ENCODE measurements at regions not wholly inside any gene's neighbourhood (a gene's known extent, or its start where the extent isn't known, plus 50 kb on each side); places are given as distances from the start of the nearest gene placed in this dataset.

DNA sequence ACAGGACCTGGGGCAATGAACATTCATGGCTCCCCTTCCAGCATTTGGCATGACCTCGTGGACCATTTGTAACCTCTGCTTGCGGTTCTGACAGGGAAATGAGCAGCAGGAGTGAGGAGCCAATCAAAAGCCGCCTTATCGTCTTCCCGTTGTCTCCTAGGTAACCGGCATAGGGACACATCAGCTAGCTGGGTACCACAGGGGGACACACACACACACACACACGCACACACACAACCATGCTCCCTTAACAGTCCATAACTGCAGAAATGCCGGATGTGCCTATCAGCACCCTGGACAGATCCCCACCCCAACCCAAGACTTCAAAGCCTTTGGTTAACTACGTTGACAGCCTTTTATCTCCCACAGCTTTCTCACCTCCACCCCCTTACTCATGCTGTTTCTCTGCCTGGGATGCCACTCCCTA, 53.4 kb upstream of the CCDC174 start:
- DNase-seq (ENCODE audit: low spot score) = peak; percentile 78
- no peaks in the 10 kb centered on the region for H3K9me2 ChIP-seq (ENCODE audit: insufficient read depth)
- H3K4me1 Mint-ChIP-seq = peaks cover 16% of the 10 kb centered on the region
- ATAC-seq = peak; percentile 2; the same call in 2 of the 3 replicates
- no peak overlapping the region for H3K4me3 Mint-ChIP-seq
- H3K27me3 Mint-ChIP-seq (ENCODE audit: insufficient read depth, low read depth, poor library complexity) = peaks cover 11% of the 10 kb centered on the region
- peaks cover 9% of the 10 kb centered on the region; the same call in 1 of the 2 replicates for H3K4me1 ChIP-seq (ENCODE audit: insufficient read depth)
- H3K4me3 ChIP-seq = no peak overlapping the region
- H3K27ac Mint-ChIP-seq = no peak overlapping the region
- no peaks in the 10 kb centered on the region for H3F3A ChIP-seq (replicated peaks; ENCODE audit: low read depth)
- H3K4me2 ChIP-seq = no peak overlapping the region
- H2AFZ ChIP-seq = no peak overlapping the region
- no peaks in the 10 kb centered on the region for H3K36me3 ChIP-seq (ENCODE audit: insufficient read depth)
- no peak overlapping the region for H3K27ac ChIP-seq (ENCODE audit: low read depth)
- TF ChIP-seq, protein P1, sequence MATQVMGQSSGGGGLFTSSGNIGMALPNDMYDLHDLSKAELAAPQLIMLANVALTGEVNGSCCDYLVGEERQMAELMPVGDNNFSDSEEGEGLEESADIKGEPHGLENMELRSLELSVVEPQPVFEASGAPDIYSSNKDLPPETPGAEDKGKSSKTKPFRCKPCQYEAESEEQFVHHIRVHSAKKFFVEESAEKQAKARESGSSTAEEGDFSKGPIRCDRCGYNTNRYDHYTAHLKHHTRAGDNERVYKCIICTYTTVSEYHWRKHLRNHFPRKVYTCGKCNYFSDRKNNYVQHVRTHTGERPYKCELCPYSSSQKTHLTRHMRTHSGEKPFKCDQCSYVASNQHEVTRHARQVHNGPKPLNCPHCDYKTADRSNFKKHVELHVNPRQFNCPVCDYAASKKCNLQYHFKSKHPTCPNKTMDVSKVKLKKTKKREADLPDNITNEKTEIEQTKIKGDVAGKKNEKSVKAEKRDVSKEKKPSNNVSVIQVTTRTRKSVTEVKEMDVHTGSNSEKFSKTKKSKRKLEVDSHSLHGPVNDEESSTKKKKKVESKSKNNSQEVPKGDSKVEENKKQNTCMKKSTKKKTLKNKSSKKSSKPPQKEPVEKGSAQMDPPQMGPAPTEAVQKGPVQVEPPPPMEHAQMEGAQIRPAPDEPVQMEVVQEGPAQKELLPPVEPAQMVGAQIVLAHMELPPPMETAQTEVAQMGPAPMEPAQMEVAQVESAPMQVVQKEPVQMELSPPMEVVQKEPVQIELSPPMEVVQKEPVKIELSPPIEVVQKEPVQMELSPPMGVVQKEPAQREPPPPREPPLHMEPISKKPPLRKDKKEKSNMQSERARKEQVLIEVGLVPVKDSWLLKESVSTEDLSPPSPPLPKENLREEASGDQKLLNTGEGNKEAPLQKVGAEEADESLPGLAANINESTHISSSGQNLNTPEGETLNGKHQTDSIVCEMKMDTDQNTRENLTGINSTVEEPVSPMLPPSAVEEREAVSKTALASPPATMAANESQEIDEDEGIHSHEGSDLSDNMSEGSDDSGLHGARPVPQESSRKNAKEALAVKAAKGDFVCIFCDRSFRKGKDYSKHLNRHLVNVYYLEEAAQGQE (IDR thresholded peaks at IDR 0.05; ENCODE audit: unreplicated experiment) = peak; percentile 91
- no peak for TF ChIP-seq EZH2 (IDR thresholded peaks at IDR 0.05; ENCODE audit: low read depth, unreplicated experiment)
- H3K27me3 ChIP-seq (ENCODE audit: insufficient read depth) = peaks cover 13% of the 10 kb centered on the region
- H3K79me2 ChIP-seq (replicated peaks; ENCODE audit: insufficient read depth) = 0 out of 2 replicates have a peak, but pooled peaks cover 3% of the 10 kb centered on the region
- peaks cover 7% of the 10 kb centered on the region; the same call in 1 of the 2 replicates for H4K20me1 ChIP-seq (replicated peaks; ENCODE audit: insufficient read depth)
- H3K9me3 Mint-ChIP-seq = no peaks in the 10 kb centered on the region
- no peaks in the 10 kb centered on the region for H3K36me3 Mint-ChIP-seq (ENCODE audit: low read depth)

DNA sequence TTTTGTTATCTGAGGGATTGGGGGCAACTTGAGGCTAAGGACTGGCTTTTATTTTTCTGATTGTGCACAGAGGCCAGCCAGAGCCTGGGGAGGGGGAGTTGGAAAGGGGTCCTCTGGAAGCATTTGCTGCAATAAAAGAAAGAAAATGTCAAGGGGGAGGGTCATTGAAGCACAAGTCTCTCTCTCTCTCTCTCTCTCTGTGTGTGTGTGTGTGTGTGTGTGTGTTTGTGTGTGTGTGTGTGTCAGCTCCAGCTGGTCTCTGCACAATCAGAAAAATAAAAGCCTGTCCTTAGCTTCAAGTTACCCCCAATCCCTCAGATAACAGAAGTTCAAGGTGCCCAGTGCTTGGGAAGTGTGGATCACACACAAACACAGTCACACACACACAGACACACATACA, 52.1 kb upstream of the CCDC174 start:
- DNase-seq (ENCODE audit: low spot score) (no peak), ATAC-seq (no peak)
- H4K20me1 ChIP-seq (replicated peaks; ENCODE audit: insufficient read depth) = peaks cover 7% of the 10 kb centered on the region; the same call in 1 of the 2 replicates
- H3K27ac ChIP-seq (ENCODE audit: low read depth) = no peak overlapping the region
- peaks cover 24% of the 10 kb centered on the region for H3K27me3 ChIP-seq (ENCODE audit: insufficient read depth)
- no peaks in the 10 kb centered on the region for H3K36me3 Mint-ChIP-seq (ENCODE audit: low read depth)
- H2AFZ ChIP-seq = no peak overlapping the region
- H3K9me3 Mint-ChIP-seq = no peaks in the 10 kb centered on the region; the same call in 2 of the 3 replicates
- H3K4me3 Mint-ChIP-seq = no peak overlapping the region
- H3K79me2 ChIP-seq (replicated peaks; ENCODE audit: insufficient read depth) = 0 out of 2 replicates have a peak, but pooled peaks cover 3% of the 10 kb centered on the region
- H3K4me1 ChIP-seq (ENCODE audit: insufficient read depth) = peaks cover 9% of the 10 kb centered on the region; the same call in 1 of the 2 replicates
- H3K4me3 ChIP-seq = no peak overlapping the region
- peaks cover 21% of the 10 kb centered on the region for H3K27me3 Mint-ChIP-seq (ENCODE audit: insufficient read depth, low read depth, poor library complexity)
- H3K27ac Mint-ChIP-seq = no peak overlapping the region
- H3K36me3 ChIP-seq (ENCODE audit: insufficient read depth) = no peaks in the 10 kb centered on the region
- H3F3A ChIP-seq (replicated peaks; ENCODE audit: low read depth) = no peaks in the 10 kb centered on the region
- H3K4me1 Mint-ChIP-seq = peaks cover 16% of the 10 kb centered on the region
- H3K9me2 ChIP-seq (ENCODE audit: insufficient read depth) = no peaks in the 10 kb centered on the region
- no peak overlapping the region for H3K4me2 ChIP-seq
- TF ChIP-seq ZNF331 (CRISPR knock-in tag; IDR thresholded peaks at IDR 0.05; ENCODE audit: low read depth) (no peak), ZNF114 (CRISPR knock-in tag; IDR thresholded peaks at IDR 0.05) (no peak), POLR2AphosphoS5 (IDR thresholded peaks at IDR 0.05; ENCODE audit: low read depth) (no peak)
- TF ChIP-seq, protein P2, sequence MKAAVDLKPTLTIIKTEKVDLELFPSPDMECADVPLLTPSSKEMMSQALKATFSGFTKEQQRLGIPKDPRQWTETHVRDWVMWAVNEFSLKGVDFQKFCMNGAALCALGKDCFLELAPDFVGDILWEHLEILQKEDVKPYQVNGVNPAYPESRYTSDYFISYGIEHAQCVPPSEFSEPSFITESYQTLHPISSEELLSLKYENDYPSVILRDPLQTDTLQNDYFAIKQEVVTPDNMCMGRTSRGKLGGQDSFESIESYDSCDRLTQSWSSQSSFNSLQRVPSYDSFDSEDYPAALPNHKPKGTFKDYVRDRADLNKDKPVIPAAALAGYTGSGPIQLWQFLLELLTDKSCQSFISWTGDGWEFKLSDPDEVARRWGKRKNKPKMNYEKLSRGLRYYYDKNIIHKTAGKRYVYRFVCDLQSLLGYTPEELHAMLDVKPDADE (IDR thresholded peaks at IDR 0.05) = no peak
- TF ChIP-seq, protein P1 (IDR thresholded peaks at IDR 0.05; ENCODE audit: unreplicated experiment) = no peak
